ENCODE measurements at regions not wholly inside any gene's neighbourhood (a gene's known extent, or its start where the extent isn't known, plus 50 kb on each side); places are given as distances from the start of the nearest gene placed in this dataset.

DNA sequence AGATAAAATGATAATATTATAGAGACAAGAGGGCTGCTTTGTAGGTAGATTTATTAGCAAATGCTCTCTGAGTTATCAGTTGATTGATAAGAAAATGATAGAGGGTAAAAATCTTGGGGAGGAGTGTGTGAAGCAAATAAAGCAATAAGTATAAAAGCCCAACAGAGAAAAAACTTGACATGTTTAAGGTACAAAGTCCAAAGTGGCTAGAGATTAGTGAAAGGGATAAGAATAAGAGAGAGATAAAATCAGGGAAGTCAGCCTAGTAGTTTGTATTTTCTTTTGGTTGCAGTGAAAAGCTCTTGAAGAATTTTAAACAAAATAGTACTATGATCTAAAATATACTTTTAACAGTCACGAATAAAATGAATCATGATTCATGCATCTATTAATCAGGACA, 246.2 kb upstream of the LRIG3 start:
- Histone ChIP-seq H3K27me3 (replicated peaks; ENCODE audit: insufficient read depth, low read depth, low read length, poor library complexity) (no peaks in the 10 kb centered on the region), H3K9me3 (ENCODE audit: low read depth, low read length, poor library complexity, severe bottlenecking) (no peaks in the 10 kb centered on the region), H3K36me3 (ENCODE audit: insufficient read depth, low read length, poor library complexity, severe bottlenecking) (no peaks in the 10 kb centered on the region), H3K4me3 (ENCODE audit: low read depth, low read length, poor library complexity, severe bottlenecking) (no peak overlapping the region), H3K27ac (ENCODE audit: low read depth, low read length, poor library complexity, severe bottlenecking) (no peak overlapping the region), H3K4me1 (ENCODE audit: insufficient read depth, low read length, poor library complexity, severe bottlenecking) (no peaks in the 10 kb centered on the region)
- BruUV-seq (replicated peaks): no TSS peak
- CTCF ChIA-PET: no interaction called here
- POLR2A ChIA-PET (ENCODE audit: low non-redundant PET): no interaction called here
- TF ChIP-seq, protein P1, sequence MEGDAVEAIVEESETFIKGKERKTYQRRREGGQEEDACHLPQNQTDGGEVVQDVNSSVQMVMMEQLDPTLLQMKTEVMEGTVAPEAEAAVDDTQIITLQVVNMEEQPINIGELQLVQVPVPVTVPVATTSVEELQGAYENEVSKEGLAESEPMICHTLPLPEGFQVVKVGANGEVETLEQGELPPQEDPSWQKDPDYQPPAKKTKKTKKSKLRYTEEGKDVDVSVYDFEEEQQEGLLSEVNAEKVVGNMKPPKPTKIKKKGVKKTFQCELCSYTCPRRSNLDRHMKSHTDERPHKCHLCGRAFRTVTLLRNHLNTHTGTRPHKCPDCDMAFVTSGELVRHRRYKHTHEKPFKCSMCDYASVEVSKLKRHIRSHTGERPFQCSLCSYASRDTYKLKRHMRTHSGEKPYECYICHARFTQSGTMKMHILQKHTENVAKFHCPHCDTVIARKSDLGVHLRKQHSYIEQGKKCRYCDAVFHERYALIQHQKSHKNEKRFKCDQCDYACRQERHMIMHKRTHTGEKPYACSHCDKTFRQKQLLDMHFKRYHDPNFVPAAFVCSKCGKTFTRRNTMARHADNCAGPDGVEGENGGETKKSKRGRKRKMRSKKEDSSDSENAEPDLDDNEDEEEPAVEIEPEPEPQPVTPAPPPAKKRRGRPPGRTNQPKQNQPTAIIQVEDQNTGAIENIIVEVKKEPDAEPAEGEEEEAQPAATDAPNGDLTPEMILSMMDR (conservative IDR thresholded peaks at IDR 0.05; ENCODE audit: low read depth, low read length): no peak
- no peak for TF ChIP-seq EZH2 (IDR thresholded peaks at IDR 0.05; ENCODE audit: borderline replicate concordance, low read depth, low read length, poor library complexity, severe bottlenecking)
- intact Hi-C loops (cut with micrococcal nuclease; ENCODE audit: unreplicated experiment): loop anchor here (5.0 kb wide), 2 partner anchors 819 to 1184 kb away; no protein-coding TSS in a partner anchor
- DNase-seq (ENCODE audit: low spot score): no peak

GRCh38 chr12:59164991-59165718, 244.9 kb upstream of the LRIG3 start:
- CTCF ChIA-PET: interaction anchor here (1.0 to 1.3 kb wide), 3 partner anchors 624 to 1182 kb away, joined by 3 to 5 read pairs (median 3); no protein-coding TSS in a partner anchor
- BruUV-seq (replicated peaks): no TSS peak
- Histone ChIP-seq H3K9me3 (ENCODE audit: low read depth, low read length, poor library complexity, severe bottlenecking) (no peaks in the 10 kb centered on the region), H3K27me3 (replicated peaks; ENCODE audit: insufficient read depth, low read depth, low read length, poor library complexity) (no peaks in the 10 kb centered on the region), H3K27ac (ENCODE audit: low read depth, low read length, poor library complexity, severe bottlenecking) (no peak overlapping the region), H3K36me3 (ENCODE audit: insufficient read depth, low read length, poor library complexity, severe bottlenecking) (no peaks in the 10 kb centered on the region), H3K4me3 (ENCODE audit: low read depth, low read length, poor library complexity, severe bottlenecking) (no peak overlapping the region), H3K4me1 (ENCODE audit: insufficient read depth, low read length, poor library complexity, severe bottlenecking) (no peaks in the 10 kb centered on the region)
- peak; percentile 60 for DNase-seq (ENCODE audit: low spot score)
- TF ChIP-seq, protein P1 (conservative IDR thresholded peaks at IDR 0.05; ENCODE audit: low read depth, low read length): peak; percentile 66
- TF ChIP-seq EZH2 (IDR thresholded peaks at IDR 0.05; ENCODE audit: borderline replicate concordance, low read depth, low read length, poor library complexity, severe bottlenecking): no peak
- intact Hi-C loops (cut with micrococcal nuclease; ENCODE audit: unreplicated experiment): loop anchor here (5.0 kb wide), 2 partner anchors 818 to 1183 kb away; no protein-coding TSS in a partner anchor
- POLR2A ChIA-PET (ENCODE audit: low non-redundant PET): no interaction called here

- intact Hi-C loops (cut with micrococcal nuclease; ENCODE audit: unreplicated experiment): no loop called here
- Histone ChIP-seq H3K27ac (ENCODE audit: low read depth, low read length, poor library complexity, severe bottlenecking) (no peak overlapping the region), H3K9me3 (ENCODE audit: low read depth, low read length, poor library complexity, severe bottlenecking) (no peaks in the 10 kb centered on the region), H3K36me3 (ENCODE audit: insufficient read depth, low read length, poor library complexity, severe bottlenecking) (no peaks in the 10 kb centered on the region), H3K4me3 (ENCODE audit: low read depth, low read length, poor library complexity, severe bottlenecking) (no peak overlapping the region), H3K27me3 (replicated peaks; ENCODE audit: insufficient read depth, low read depth, low read length, poor library complexity) (no peaks in the 10 kb centered on the region), H3K4me1 (ENCODE audit: insufficient read depth, low read length, poor library complexity, severe bottlenecking) (no peaks in the 10 kb centered on the region)
- BruUV-seq (replicated peaks): no TSS peak
- no peak for DNase-seq (ENCODE audit: low spot score)
- CTCF ChIA-PET: interaction anchor here (1.2 kb wide), 1 partner anchor 623 kb away, joined by 5 read pairs; no protein-coding TSS in a partner anchor
- POLR2A ChIA-PET (ENCODE audit: low non-redundant PET): no interaction called here
- TF ChIP-seq EZH2 (IDR thresholded peaks at IDR 0.05; ENCODE audit: borderline replicate concordance, low read depth, low read length, poor library complexity, severe bottlenecking): no peak
- TF ChIP-seq, protein P1 (conservative IDR thresholded peaks at IDR 0.05; ENCODE audit: low read depth, low read length): no peak
These were observed 243.9 kb upstream of the LRIG3 start for GRCh38 chr12:59164226-59164625.
